ENCODE measurements at regions not wholly inside any gene's neighbourhood (a gene's known extent, or its start where the extent isn't known, plus 50 kb on each side); places are given as distances from the start of the nearest gene placed in this dataset.

- Histone ChIP-seq H4K20me1 (replicated peaks; ENCODE audit: insufficient read depth) (no peaks in the 10 kb centered on the region), H3F3A (replicated peaks; ENCODE audit: low read depth) (no peaks in the 10 kb centered on the region), H3K4me1 (ENCODE audit: insufficient read depth) (no peaks in the 10 kb centered on the region), H3K27ac (ENCODE audit: low read depth) (no peak overlapping the region), H3K4me3 (no peak overlapping the region), H3K36me3 (ENCODE audit: insufficient read depth) (no peaks in the 10 kb centered on the region), H3K79me2 (replicated peaks; ENCODE audit: insufficient read depth) (no peaks in the 10 kb centered on the region), H2AFZ (no peak overlapping the region), H3K27me3 (ENCODE audit: insufficient read depth) (no peaks in the 10 kb centered on the region), H3K9me2 (ENCODE audit: insufficient read depth) (peaks cover 13% of the 10 kb centered on the region), H3K4me2 (no peak overlapping the region)
- Mint-ChIP-seq H3K36me3 (ENCODE audit: low read depth) (peaks cover 20% of the 10 kb centered on the region), H3K27ac (no peak overlapping the region), H3K27me3 (ENCODE audit: insufficient read depth, low read depth, poor library complexity) (peaks cover 2% of the 10 kb centered on the region), H3K4me1 (peaks cover 3% of the 10 kb centered on the region; the same call in 1 of the 3 replicates), H3K9me3 (peaks cover 26% of the 10 kb centered on the region), H3K4me3 (no peak overlapping the region)
- ATAC-seq = no peak
- no peak for TF ChIP-seq EZH2phosphoT487 (IDR thresholded peaks at IDR 0.05; ENCODE audit: unreplicated experiment)
- no peak for TF ChIP-seq JUNB (IDR thresholded peaks at IDR 0.05; ENCODE audit: unreplicated experiment)
- no peak for TF ChIP-seq ZNF462 (CRISPR knock-in tag; IDR thresholded peaks at IDR 0.05)
- no peak for DNase-seq (ENCODE audit: low spot score)
Measured at GRCh38 chr5:116664988-116665387, 90.4 kb upstream of the SEMA6A start.

GRCh38 chr5:116663081-116663480, 88.5 kb upstream of the SEMA6A start:
- Histone ChIP-seq H2AFZ (no peak overlapping the region; the same call in 1 of the 2 replicates), H4K20me1 (replicated peaks; ENCODE audit: insufficient read depth) (no peaks in the 10 kb centered on the region), H3K27ac (ENCODE audit: low read depth) (no peak overlapping the region), H3K4me3 (no peak overlapping the region), H3K36me3 (ENCODE audit: insufficient read depth) (no peaks in the 10 kb centered on the region), H3K79me2 (replicated peaks; ENCODE audit: insufficient read depth) (no peaks in the 10 kb centered on the region), H3F3A (replicated peaks; ENCODE audit: low read depth) (no peaks in the 10 kb centered on the region), H3K9me2 (ENCODE audit: insufficient read depth) (peaks cover 13% of the 10 kb centered on the region), H3K4me1 (ENCODE audit: insufficient read depth) (no peaks in the 10 kb centered on the region), H3K27me3 (ENCODE audit: insufficient read depth) (no peaks in the 10 kb centered on the region), H3K4me2 (no peak overlapping the region)
- DNase-seq (ENCODE audit: low spot score) (no peak), ATAC-seq (no peak)
- H3K27me3 Mint-ChIP-seq (ENCODE audit: insufficient read depth, low read depth, poor library complexity) = peaks cover 2% of the 10 kb centered on the region
- H3K36me3 Mint-ChIP-seq (ENCODE audit: low read depth) = peaks cover 23% of the 10 kb centered on the region
- peaks cover 31% of the 10 kb centered on the region for H3K9me3 Mint-ChIP-seq
- no peak overlapping the region for H3K4me3 Mint-ChIP-seq
- peaks cover 6% of the 10 kb centered on the region; the same call in 2 of the 3 replicates for H3K4me1 Mint-ChIP-seq
- H3K27ac Mint-ChIP-seq = no peak overlapping the region
- TF ChIP-seq STAT1 (IDR thresholded peaks at IDR 0.05; ENCODE audit: unreplicated experiment) = no peak
- TF ChIP-seq EZH2phosphoT487 (IDR thresholded peaks at IDR 0.05; ENCODE audit: unreplicated experiment) = no peak
- no peak for TF ChIP-seq JUNB (IDR thresholded peaks at IDR 0.05; ENCODE audit: unreplicated experiment)
- TF ChIP-seq ETS1 (IDR thresholded peaks at IDR 0.05) = no peak
- TF ChIP-seq CREB1 (CRISPR knock-in tag; IDR thresholded peaks at IDR 0.05; ENCODE audit: low read depth) = no peak
- no peak for TF ChIP-seq NANOG (IDR thresholded peaks at IDR 0.05; ENCODE audit: borderline replicate concordance)

All from GM23338 (cell line).